Heart right ventricle (tissue), 16 donors: ENCODE measurements at regions not wholly inside any gene's neighbourhood (a gene's known extent, or its start where the extent isn't known, plus 50 kb on each side); places are given as distances from the start of the nearest gene placed in this dataset.

Source experiments
- ATAC-seq, 8 donors: fragments of 200-7000 bp; cut with Tn5 transposase; one replicate each; pipeline ENCODE4 v1.9.1; 2020; ENCODE audit warnings: mild to moderate bottlenecking in 8 of 8, moderate library complexity in 8 of 8, moderate number of reproducible peaks in 1 of 8
- DNase-seq, 2 donors: peaks; one replicate each; pipeline ENCODE4 v3.0.0-alpha.2; 2020
- H3K27ac ChIP-seq, 10 donors: fragments of 200-600 bp; sonication (generic) in 2 of 10; one replicate each; pipeline versions ENCODE4 v1.5.0 to v1.8.0; 2020 to 2022; ENCODE audit warnings: mild to moderate bottlenecking in 3 of 10
- H3K27me3 ChIP-seq, 7 donors: fragments of 200-600 bp; one replicate each; pipeline ENCODE4 v1.8.0; 2021 to 2022; ENCODE audit warnings: mild to moderate bottlenecking in 2 of 7
- H3K36me3 ChIP-seq, 9 donors: fragments of 200-600 bp; sonication (generic) in 1 of 9; one replicate each; pipeline versions ENCODE4 v1.5.0 to v1.8.0; 2020 to 2022; ENCODE audit warnings: mild to moderate bottlenecking in 2 of 9
- H3K4me1 ChIP-seq, 9 donors: fragments of 200-600 bp; sonication (generic) in 1 of 9; one replicate each; pipeline versions ENCODE4 v1.5.0 to v1.8.0; 2020 to 2022; ENCODE audit warnings: mild to moderate bottlenecking in 4 of 9
- H3K4me3 ChIP-seq, 10 donors: fragments of 200-600 bp; sonication (generic) in 2 of 10; one replicate each; pipeline versions ENCODE4 v1.5.0 to v1.8.0; 2020 to 2022; ENCODE audit warnings: mild to moderate bottlenecking in 7 of 10, moderate library complexity in 2 of 10
- H3K9me3 ChIP-seq, 11 donors: fragments of 200-600 bp in 10 of 11; sonication (generic) in 2 of 11; one replicate each; pipeline versions ENCODE4 v1.5.0 to v1.8.0; 2013 to 2022; ENCODE audit warnings: mild to moderate bottlenecking in 2 of 11, control low read depth in 1 of 11, moderate library complexity in 1 of 11
- CTCF ChIP-seq, 9 donors: fragments of 200-600 bp; sonication (generic) in 2 of 9; IDR thresholded peaks; one replicate each; pipeline versions ENCODE4 v1.5.0 to v1.8.0; 2021 to 2022; ENCODE audit warnings: antibody characterized with exemption in 9 of 9, mild to moderate bottlenecking in 5 of 9, moderate library complexity in 1 of 9
- WGBS, 2 donors: extraction: QIAGEN DNeasy Blood & Tissue Kit; methylation state at CpG; one replicate each; pipeline ENCODE4 v1.1.7; 2013; ENCODE audit warnings: inconsistent platforms in 1 of 2; 5-methylcytosine and 5-hydroxymethylcytosine counted together
- intact Hi-C, 10 donors: fragments of 100-400 bp; cut with DNase I; formaldehyde crosslinking; loops; one replicate each; pipeline versions ENCODE4 v1.11.1 to v1.14.2; 2022
- donor health status: Arrhythmogenic right ventricular cardiomyopathy.
- donor health status: ischemic (EF 13 %, LVEDD 7.1; RV severe dilation, severe dysfunction).
- donor health status: healthy with polysubstance abuse.
- donor health status: DM: no; HTN: yes; CAD: no.
- donor health status: DM: no; HTN: no; CAD: no.
- donor health status: ischemic (EF 25% LVEDD 6.9; RV normal size, moderate dysfunction).
- donor health status: ischemic (EF 25% LVEDD 5.7; RV mildly dilated, moderate dysfunction).
- donor health status: healthy.
- donor health status: DM: yes; HTN: yes; CAD: no.
- donor health status: Ischemic cardiomyopathy.
- donor health status: ischemic (EF 35%, LVEDD 5.7; RV mildly dilated, moderate dysfunction).
- donor health status: nonischemic (EF 11% LVEDD 7.7; RV severe dilation, severe dysfunction).
- donor health status: DM: yes; HTN: yes; CAD: no.
- donor health status: PGD.
- donor health status: ischemic (EF 29% LVEDD 5.4; RV normal size, mild dysfunction).
- donor health status: nonischemic (EF 23%, LVEDD 6.1; RV moderate dilation, normal function).

DNA sequence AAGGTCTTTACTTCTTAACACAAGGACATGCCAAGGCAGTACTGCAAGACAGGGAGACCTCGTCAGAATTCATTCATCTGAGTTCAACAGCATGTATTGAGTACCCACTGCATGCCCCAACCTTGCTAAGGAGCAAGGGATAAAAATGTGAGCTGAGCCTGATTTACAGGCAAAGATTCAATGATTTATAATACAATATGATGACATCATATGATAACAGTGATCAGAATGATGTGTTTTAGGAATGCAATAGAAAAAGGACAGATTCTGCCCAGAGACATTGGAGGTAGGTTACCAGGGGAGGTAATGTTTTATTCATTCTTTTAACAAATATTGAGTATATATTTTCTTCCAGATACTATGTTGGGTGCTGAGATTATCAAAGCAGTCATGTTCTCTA lies 406.6 kb downstream of the ARHGEF28 start:
- peaks cover 0 to 11% (median 5%) of the 10 kb centered on the region in 9 donors for H3K4me1 ChIP-seq
- H3K4me3 ChIP-seq = no peak overlapping the region
- no peak overlapping the region for H3K27ac ChIP-seq
- no peak for TF ChIP-seq CTCF (IDR thresholded peaks at IDR 0.05)
- ATAC-seq = no peak
- 92 to 98% methylated on average over 1 of the region's 1 CpG for WGBS, 2 donors
- no peak for DNase-seq
- no peaks in the 10 kb centered on the region for H3K9me3 ChIP-seq
- no peaks in the 10 kb centered on the region for H3K36me3 ChIP-seq
- H3K27me3 ChIP-seq = no peaks in the 10 kb centered on the region
- intact Hi-C loops = loop anchor here in 6 of 10 donors (5.0 to 10.0 kb wide), 4 partner anchors 118 to 612 kb away; partner anchors contain the start of gene ENC1 (in 2 of the 6)

DNA sequence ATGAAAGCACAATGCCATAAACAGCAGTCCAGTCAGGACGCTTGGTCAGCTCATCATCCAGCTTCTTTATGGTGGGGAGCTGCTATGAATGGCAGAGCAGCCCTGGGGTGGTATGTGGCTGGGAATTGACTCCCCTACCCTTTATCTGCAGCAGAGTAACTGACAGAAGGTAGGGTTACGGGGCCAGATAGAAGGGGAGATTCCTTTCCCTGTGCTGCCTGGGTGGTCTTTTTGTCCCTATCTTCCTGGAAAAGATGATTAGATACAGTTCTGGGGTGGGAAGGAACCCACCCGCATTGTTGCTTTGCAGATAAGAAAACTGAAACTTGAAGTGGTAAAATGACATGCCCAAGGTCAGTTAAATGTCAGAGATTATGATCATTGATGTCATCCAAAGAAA lies 405.5 kb downstream of the ARHGEF28 start:
- no peaks in the 10 kb centered on the region for H3K36me3 ChIP-seq

DNA sequence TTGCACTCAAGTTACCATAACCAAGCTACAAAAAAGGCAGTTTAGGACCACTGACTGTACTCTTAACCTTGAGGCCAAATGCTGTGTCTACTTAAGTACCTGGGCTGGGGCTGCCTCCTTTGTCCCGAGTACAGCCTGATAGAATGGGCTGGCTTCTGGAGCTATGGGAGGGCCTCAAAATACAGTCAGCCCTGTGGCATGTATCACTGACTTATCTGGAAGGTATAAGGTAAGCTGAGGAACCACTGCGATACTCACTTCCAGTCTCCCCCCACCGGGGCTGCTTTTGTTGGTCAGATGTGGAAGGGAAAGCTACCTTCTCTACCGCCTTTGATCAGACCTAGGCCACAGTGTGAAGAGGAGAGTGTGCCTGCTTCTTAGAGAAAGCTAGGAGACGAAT lies 404.8 kb downstream of the ARHGEF28 start:
- intact Hi-C loops = loop anchor here in 6 of 10 donors (5.0 to 10.0 kb wide), 4 partner anchors 116 to 614 kb away; partner anchors contain the start of gene ENC1 (in 2 of the 6)
- H3K9me3 ChIP-seq = no peaks in the 10 kb centered on the region
- H3K27me3 ChIP-seq = no peaks in the 10 kb centered on the region
- ATAC-seq = no peak
- H3K4me1 ChIP-seq = peaks cover 0 to 9% (median 3%) of the 10 kb centered on the region in 9 donors
- DNase-seq = no peak
- H3K4me3 ChIP-seq = no peak overlapping the region
- 91% methylated on average over 5 of the region's 5 CpGs for WGBS, 2 donors
- TF ChIP-seq CTCF (IDR thresholded peaks at IDR 0.05) = no peak
- no peak overlapping the region for H3K27ac ChIP-seq
- no peaks in the 10 kb centered on the region for H3K36me3 ChIP-seq

More for the DNA sequence above, 405.5 kb downstream of the ARHGEF28 start:
- WGBS, 2 donors = 78 to 84% methylated on average over 3 of the region's 3 CpGs
- H3K27ac ChIP-seq = no peak overlapping the region
- no peaks in the 10 kb centered on the region for H3K27me3 ChIP-seq
- intact Hi-C loops = loop anchor here in 6 of 10 donors (5.0 to 10.0 kb wide), 4 partner anchors 117 to 613 kb away; partner anchors contain the start of gene ENC1 (in 2 of the 6)
- DNase-seq (no peak), ATAC-seq (no peak)
- no peak for TF ChIP-seq CTCF (IDR thresholded peaks at IDR 0.05)
- no peak overlapping the region for H3K4me3 ChIP-seq
- peaks cover 0 to 11% (median 5%) of the 10 kb centered on the region in 9 donors for H3K4me1 ChIP-seq
- no peaks in the 10 kb centered on the region for H3K9me3 ChIP-seq

GRCh38 chr5:74030371-74030770 lies 404.4 kb downstream of the ARHGEF28 start:
- DNase-seq = no peak
- Histone ChIP-seq H3K27me3 (no peaks in the 10 kb centered on the region), H3K36me3 (no peaks in the 10 kb centered on the region), H3K9me3 (no peaks in the 10 kb centered on the region), H3K27ac (no peak overlapping the region), H3K4me3 (no peak overlapping the region), H3K4me1 (peaks cover 0 to 4% (median 0%) of the 10 kb centered on the region in 9 donors)
- 96 to 97% methylated on average over 4 of the region's 4 CpGs for WGBS, 2 donors
- TF ChIP-seq CTCF (IDR thresholded peaks at IDR 0.05) = no peak
- no peak for ATAC-seq
- intact Hi-C loops = loop anchor here in 6 of 10 donors (5.0 to 10.0 kb wide), 4 partner anchors 116 to 614 kb away; partner anchors contain the start of gene ENC1 (in 2 of the 6)
